Lower leg skin (tissue), 4 donors: ENCODE measurements at regions not wholly inside any gene's neighbourhood (a gene's known extent, or its start where the extent isn't known, plus 50 kb on each side); places are given as distances from the start of the nearest gene placed in this dataset.

Experiments used
- DNase-seq, 2 donors: peaks; one replicate each; pipeline ENCODE4 v3.0.0-alpha.2; 2019; ENCODE audit warnings: low spot score in 2 of 2
- H3K4me3 ChIP-seq: fragments of 200-600 bp; sonication (generic); 2 replicates; pipeline ENCODE4 v1.5.1; 2017; ENCODE audit warnings: mild to moderate bottlenecking, low read depth; ENCODE audit not compliant: poor library complexity, severe bottlenecking
- CTCF ChIP-seq, 3 donors: fragments of 450-650 bp; IDR thresholded peaks; one replicate each; pipeline ENCODE4 v1.5.1; 2016; ENCODE audit warnings: antibody characterized with exemption in 3 of 3, mild to moderate bottlenecking in 3 of 3, moderate library complexity in 2 of 3
- POLR2A ChIP-seq, 2 donors: fragments of 450-650 bp; IDR thresholded peaks; one replicate each; pipeline ENCODE4 v1.6.1; 2016 to 2017; ENCODE audit warnings: antibody characterized with exemption in 2 of 2, mild to moderate bottlenecking in 1 of 2, moderate library complexity in 1 of 2
- WGBS, 2 donors: methylation state at CpG; one replicate each; pipeline ENCODE4 v1.1.5; 2018; 5-methylcytosine and 5-hydroxymethylcytosine counted together
- intact Hi-C: fragments of 100-400 bp; cut with DNase I; formaldehyde crosslinking; loops from one replicate; pipeline ENCODE4 v1.15.0; 2023; ENCODE audit warnings: low total_unique reads

GRCh38 chr1:199273837-199274379, 635.1 kb downstream of the PTPRC start:
- WGBS, 2 donors: 39 to 48% methylated on average over 2 of the region's 2 CpGs
- DNase-seq: no peak

GRCh38 chr1:199279067-199279466, 640.2 kb downstream of the PTPRC start:
- no peak for DNase-seq
- no peak overlapping the region for H3K4me3 ChIP-seq
- TF ChIP-seq POLR2A (IDR thresholded peaks at IDR 0.05) (no peak), CTCF (IDR thresholded peaks at IDR 0.05) (no peak)
- intact Hi-C loops: no loop called here

More at GRCh38 chr1:199273837-199274379, 635.1 kb downstream of the PTPRC start:
- intact Hi-C loops: no loop called here
- no peak overlapping the region for H3K4me3 ChIP-seq
- TF ChIP-seq POLR2A (IDR thresholded peaks at IDR 0.05) (no peak), CTCF (IDR thresholded peaks at IDR 0.05) (no peak)

- no peak for DNase-seq
- intact Hi-C loops: no loop called here
- H3K4me3 ChIP-seq: no peak overlapping the region
- WGBS, 2 donors: 83 to 87% methylated on average over 3 of the region's 3 CpGs
- TF ChIP-seq CTCF (IDR thresholded peaks at IDR 0.05) (no peak), POLR2A (IDR thresholded peaks at IDR 0.05) (no peak)
Measured at GRCh38 chr1:199279872-199280645, 641.2 kb downstream of the PTPRC start.

GRCh38 chr1:199282751-199283305, 644.0 kb downstream of the PTPRC start:
- 77 to 91% methylated on average over 3 of the region's 3 CpGs for WGBS, 2 donors
- DNase-seq: no peak
- intact Hi-C loops: no loop called here
- no peak overlapping the region for H3K4me3 ChIP-seq
- TF ChIP-seq POLR2A (IDR thresholded peaks at IDR 0.05) (no peak), CTCF (IDR thresholded peaks at IDR 0.05) (no peak)

GRCh38 chr1:199283794-199284193, 645.0 kb downstream of the PTPRC start:
- TF ChIP-seq POLR2A (IDR thresholded peaks at IDR 0.05): no peak
- TF ChIP-seq CTCF (IDR thresholded peaks at IDR 0.05): no peak
- WGBS, 2 donors: 9 to 10% methylated on average over 2 of the region's 2 CpGs
- intact Hi-C loops: no loop called here
- no peak for DNase-seq
- no peak overlapping the region for H3K4me3 ChIP-seq
